HG03097 (cell line): ENCODE measurements at regions not wholly inside any gene's neighbourhood (a gene's known extent, or its start where the extent isn't known, plus 50 kb on each side); places are given as distances from the start of the nearest gene placed in this dataset.
"Not testable (repeated sequence)": the region's sequence is repeated elsewhere in the genome, so short reads cannot be mapped to it uniquely, and the experiment has no call there.

ENCODE experiments used
- ATAC-seq: cut with Tn5 transposase; IDR thresholded peaks from one replicate; pipeline ENCODE4 v1.9.1; 2021; ENCODE audit not compliant: unreplicated experiment, low FRiP score

GRCh38 chr5:39680213-39680612 lies 255.4 kb upstream of the DAB2 start:
- no peak for ATAC-seq

DNA sequence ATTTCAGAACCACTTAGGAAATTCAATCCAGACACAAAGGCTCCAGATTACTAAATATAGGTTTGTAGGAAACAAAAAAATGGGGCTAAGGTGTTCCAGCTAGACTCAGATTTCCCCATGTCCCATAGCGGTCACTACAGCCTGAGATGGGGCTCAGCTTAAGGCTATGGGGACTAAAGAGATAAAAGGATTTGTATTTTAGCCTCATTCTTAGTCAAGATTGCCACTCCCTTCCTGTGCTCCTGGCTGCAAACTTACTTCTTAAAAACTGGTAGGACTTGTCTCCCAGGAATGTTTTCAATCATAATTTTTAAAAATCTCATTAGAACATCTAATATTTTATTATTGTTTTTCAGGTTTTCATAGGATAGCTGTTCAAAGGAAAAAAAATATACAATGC lies 253.8 kb upstream of the DAB2 start:
- ATAC-seq: no peak

GRCh38 chr5:39675676-39676075 lies 250.9 kb upstream of the DAB2 start:
- no peak for ATAC-seq

DNA sequence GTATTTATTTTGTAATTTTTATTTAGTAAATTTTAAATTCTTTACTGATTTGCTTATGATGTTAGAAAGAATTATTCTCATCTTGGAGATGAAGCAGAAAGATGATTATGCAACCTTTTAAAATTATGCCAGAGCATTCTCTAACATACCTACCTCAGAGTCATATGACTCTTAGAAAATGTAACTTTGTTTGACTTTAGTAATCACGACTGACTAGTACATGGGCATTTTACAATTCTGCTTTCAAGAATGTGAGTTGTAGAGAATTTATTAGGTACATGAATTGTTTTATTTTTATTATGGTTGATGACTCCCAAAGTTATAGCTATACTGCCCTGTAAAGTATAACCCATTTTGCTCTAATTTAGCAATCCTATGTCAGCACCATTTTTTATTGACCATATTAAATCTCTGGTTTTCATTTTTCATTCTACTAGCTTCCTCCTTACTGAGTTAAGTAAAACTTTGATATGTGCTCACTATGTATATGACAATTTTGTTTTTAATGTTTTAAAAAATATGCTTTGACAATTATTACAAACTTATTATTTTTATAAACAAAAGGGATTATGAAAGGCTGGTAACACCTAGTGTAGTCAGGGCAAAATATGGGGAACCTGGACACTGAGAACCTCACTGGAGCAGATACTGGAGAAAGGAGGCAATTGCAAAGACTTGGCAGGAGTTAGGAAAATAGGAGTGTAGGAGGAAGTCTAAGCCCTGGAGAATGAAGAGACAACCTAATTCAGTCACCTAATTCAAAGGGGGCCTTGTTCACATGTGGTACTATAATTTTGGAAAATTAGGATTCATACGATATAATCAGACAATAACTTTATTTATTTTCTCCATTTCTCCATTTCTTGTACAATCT lies 249.7 kb upstream of the DAB2 start:
- no peak for ATAC-seq

GRCh38 chr5:39671561-39671961 lies 246.8 kb upstream of the DAB2 start:
- no peak for ATAC-seq

DNA sequence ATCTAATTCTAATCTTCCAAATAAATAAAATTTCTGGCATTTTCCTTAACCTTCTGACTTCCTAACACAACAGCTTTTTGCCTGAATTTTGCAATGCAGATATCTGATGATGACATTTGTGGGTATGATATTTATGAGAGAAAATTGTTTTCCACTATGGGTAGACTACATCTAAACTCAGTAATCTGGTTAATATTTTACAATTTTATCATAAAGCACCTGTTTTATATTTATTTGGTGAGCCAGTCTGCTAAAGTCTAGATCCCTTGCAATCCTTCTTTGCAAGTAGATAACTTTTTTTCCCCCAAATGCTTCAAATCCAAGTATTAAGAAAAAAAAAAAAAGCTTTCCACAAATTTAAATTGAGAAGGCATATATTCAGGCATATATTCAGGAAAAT lies 246.2 kb upstream of the DAB2 start:
- no peak for ATAC-seq

GRCh38 chr5:39670391-39670790 lies 245.6 kb upstream of the DAB2 start:
- no peak for ATAC-seq

- no peak for ATAC-seq
Observed at GRCh38 chr5:39668980-39669379, 244.2 kb upstream of the DAB2 start.

DNA sequence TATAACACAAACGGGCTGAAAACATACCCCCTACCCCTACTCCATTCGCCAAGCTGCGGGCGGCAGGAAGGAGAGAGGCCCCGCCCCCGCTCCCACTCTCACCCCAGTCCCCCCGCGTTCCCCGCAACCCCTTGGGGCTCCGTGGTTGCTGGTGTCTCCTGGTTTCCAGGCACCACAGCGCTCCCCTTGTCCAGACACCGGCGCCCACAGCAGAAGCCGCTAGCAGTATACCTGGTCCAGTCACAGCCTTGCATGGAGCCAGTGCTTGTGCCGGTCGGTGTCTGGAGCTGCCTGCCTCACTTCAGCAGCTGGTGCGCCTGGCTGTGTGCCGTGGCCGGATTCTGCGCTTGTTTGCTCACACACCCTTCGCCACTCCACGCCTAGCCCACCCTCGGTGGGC lies 240.5 kb upstream of the DAB2 start:
- ATAC-seq: no peak

DNA sequence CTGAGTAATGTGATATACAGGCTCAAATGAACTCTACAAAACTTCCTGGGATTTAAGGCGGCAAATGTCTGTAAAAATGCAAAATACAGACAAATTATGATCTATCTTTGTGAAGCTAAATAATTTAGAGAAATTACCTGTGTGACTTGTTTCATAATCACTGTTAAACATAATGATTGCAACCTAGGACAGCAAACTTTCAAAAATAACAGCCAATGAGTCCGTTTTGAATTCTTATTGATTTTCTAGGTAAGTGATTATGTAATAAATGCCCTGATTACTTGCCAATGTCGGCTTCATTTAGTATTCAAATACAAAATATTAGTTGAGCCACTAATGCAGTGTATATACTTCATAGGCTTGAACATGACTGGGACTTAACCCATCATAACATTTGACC lies 238.2 kb upstream of the DAB2 start:
- no peak for ATAC-seq

DNA sequence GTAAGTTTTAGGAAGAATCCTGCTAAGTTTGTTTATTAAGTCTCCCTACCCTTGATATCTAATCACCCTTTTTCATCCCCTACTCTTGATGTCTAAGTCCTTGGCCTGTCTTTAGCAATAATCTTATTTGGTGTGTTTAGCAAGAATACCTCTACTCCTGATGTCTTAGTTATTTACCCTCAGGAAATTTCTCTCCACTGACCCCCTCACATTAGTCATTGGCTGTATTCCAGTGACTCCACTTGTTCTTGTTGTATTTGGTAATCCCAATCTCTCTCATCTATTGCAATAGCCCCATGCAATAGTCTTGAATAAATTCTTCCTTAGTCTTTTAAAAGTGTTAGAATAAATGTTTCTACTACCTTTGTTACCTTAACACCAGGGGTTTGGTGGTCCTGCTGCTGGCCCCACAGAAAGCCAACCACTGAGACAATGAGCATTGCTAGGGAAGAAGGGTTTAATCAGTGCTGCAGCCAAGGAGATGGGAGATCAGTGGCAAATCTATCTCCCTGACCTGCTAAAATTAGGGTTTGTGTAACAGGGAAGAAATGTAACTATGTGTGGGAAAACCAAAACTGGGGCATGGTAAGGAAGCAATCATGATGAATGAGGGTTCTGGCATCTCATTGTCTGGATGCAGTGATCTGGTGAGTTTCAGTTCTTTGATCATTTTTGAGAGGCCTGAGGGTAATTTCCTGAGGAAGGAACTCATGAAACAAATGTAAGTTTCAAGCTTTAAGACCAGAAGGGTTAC lies 236.4 kb upstream of the DAB2 start:
- no peak for ATAC-seq

DNA sequence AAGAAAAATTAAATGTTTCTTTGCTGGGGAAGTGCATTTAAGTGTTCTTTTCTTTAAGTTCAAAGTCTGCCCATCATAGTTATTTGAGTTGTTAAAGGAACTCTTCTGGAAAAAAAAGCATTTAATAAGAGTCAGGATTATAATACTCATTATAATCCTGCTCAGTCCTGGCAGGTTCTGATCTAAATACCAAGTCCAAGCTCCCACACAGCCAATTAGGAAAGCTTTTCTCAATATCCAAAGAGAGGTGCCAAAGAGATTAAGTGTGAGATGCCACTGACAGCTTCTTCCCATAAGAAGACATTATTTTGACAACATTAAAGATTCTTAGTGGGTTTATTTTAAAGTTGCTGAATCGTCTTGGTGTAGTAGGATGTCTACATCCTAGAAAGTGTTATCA lies 235.2 kb upstream of the DAB2 start:
- ATAC-seq: no peak

DNA sequence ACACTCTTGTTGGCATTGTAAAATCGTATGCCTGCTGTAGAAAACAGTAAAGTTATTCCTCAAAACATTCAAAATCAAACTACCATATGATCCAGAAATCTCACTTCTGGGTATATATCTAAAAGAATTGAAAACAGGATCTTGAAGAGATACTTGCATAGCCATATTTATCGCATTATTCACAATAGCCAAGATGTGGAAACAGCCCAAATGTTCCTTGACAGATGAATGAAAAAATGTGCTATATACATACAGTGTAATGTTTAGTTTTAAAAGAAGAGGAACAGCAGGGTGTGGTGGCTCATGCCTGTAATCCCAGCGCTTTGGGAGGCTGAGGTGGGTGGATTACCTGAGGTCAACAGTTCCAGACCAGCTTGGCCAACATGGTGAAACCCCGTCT lies 234.1 kb upstream of the DAB2 start:
- ATAC-seq: no peak

DNA sequence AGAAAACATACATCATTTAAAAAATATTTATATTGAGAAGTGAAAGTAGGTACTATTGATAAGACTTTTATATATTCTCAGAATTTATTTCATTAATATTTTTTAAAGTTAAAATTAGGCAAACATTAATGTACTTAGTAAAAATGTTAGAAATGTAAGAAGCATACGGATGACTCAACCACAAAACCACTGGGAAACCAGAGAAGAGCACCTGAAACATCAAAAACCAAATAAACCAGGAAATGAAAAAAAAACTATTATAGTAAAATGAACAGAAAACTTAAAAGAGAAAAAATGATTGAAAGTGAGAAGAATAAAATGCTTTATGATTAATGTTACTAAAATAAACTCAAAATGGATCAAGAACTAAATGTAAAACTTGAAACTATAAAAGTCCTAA lies 233.2 kb upstream of the DAB2 start:
- ATAC-seq: no peak

DNA sequence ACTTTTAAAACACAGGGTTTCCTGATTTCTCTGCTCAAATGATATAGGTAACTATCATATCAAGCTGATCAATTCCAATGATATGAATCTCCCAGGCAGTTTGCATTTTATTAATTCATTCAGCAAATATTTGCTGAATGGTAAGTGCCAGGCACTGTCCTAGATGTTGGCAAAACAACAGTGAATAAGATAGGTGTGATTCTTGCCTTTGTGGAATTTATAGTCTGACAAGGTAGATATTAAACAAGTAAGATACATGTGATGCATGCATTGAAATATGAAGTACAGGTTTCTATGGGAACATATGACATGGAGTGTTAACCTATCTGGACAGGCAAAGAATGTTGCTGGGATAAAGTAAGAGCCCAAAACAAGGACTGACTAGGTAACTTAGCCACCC lies 231.8 kb upstream of the DAB2 start:
- no peak for ATAC-seq

DNA sequence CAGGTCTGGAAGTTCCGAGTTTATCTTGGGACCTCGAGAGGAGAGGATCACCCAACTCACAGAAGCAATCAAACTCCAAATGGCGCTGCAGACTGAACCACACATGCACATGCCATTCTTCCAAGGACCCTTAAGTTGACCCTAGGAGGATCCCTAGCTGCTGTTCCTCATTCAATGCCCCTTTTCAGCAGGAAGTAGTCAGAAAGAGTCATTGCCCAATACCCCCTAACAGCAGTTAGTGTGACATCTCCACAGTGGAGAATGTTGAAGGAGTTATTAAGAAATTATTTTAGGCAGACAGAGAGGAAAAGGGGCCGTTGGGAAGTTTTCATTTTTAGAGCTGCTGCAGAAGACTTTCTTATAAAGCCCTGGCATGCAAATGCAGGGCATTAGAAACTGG lies 229.9 kb upstream of the DAB2 start:
- ATAC-seq: no peak

DNA sequence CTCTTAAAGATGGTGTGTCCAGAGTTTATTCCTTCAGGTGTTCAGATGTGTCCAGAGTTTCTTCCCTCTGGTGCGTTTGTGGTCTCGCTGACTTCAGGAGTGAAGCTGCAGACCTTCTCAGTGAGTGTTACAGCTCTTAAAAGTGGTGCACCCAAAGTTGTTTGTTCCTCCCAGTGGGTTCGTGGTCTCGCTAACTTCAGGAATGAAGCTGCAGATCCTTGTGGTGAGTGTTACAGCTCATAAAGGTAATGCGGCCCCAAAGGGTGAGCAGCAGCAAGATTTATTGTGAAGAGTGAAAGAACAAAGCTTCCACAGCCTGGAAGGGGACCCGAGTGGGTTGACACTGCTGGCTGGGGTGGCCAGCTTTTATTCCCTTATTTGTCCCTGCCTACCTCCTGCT lies 227.7 kb upstream of the DAB2 start:
- ATAC-seq: not testable (repeated sequence)

DNA sequence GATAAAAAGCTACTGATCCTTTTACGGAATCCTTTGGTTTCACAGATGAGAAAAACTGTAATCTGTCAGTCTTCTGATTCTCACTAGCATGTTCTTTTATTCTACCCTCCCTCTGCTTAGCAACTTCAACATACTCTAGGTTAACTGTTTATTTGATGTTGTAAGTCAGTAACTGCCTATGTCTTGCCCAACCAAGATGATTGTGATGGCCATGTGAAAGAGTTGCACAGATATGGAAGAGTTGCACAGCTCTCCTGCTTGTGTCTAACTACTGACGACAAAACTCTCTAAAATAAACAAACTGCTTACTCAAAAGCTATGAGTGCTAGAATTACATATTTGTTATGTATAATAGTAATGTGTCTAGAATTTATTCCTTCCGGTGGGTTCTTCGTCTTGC lies 227.3 kb upstream of the DAB2 start:
- ATAC-seq: no peak

DNA sequence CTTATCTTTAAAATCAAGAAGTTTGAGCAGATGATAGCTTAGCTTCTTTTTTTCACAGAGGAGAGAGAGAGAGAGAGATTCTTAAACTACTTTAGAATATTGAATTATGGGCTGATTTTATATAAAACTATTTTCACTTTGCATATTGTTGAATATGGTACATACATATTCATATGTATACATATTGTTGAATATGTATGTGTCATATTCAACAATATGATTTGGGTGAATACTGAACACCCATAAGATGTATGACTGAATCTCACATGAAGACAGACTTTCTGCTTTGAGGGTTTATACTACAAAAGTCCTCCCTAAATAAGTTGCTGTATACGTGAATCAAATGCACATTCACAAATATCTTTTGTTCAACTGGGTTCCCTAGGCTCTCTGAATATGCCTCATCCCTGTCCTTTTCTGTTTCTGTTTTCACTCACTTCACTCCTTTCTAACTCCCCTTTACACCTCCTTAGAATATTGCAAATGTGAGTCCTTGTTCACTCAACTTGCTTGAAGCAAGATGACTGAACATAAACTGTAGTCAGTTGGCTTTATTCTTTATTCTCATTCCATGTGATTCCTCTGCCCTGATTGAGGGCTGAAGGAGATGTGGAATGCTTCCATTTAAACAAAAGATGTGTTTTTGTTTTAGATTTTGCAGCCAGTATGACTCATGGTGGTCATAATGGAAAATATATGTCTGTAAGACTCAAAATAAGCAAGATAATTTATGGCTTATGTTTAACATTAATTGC lies 225.4 kb upstream of the DAB2 start:
- ATAC-seq: no peak

DNA sequence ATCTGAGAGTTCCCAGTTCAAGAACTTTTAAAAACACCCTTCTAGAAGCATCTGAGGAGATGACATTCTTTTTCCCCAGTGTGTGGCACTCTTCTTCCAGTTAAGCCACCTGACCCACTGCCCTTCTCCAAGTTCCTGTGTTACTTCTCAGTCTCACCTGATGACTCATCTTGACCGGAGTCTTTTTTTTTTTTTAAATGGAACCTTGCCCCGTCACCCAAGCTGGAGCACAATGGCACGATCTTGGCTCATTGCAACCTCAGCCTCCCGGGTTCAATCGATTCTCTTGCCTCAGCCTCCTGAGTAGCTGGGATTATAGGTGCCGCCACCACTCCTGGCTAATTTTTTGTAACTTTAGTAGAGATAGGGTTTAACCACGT lies 224.1 kb upstream of the DAB2 start:
- ATAC-seq: no peak

GRCh38 chr5:39648085-39648847 lies 223.5 kb upstream of the DAB2 start:
- ATAC-seq: no peak
